ENCODE measurements at regions not wholly inside any gene's neighbourhood (a gene's known extent, or its start where the extent isn't known, plus 50 kb on each side); places are given as distances from the start of the nearest gene placed in this dataset.

DNA sequence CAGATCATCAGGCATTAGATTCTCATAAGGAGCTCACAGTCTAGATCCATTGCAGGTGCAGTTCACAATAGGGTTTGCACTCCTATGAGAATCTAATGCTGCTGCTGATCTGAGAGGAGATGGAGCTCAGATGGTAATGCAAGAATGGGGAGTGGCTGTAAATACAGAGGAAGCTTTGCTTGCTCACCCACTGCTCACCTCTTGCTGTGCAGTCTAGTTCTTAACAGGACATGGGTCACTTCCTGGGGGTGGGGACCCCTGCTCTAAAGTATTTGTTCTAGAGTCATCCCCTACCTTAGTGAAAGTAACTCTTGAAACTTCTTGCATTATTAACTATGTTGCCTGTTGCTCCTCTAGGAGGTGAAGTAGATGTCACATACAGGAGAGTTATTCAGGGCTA, 171.3 kb upstream of the PARD3B start:
- Mint-ChIP-seq H3K27me3 (ENCODE audit: low read depth, unreplicated experiment) (no peaks in the 10 kb centered on the region), H3K36me3 (ENCODE audit: low read depth, unreplicated experiment) (no peaks in the 10 kb centered on the region), H3K27ac (ENCODE audit: unreplicated experiment) (no peak overlapping the region), H3K4me3 (ENCODE audit: unreplicated experiment) (no peak overlapping the region), H3K9me3 (ENCODE audit: unreplicated experiment) (no peaks in the 10 kb centered on the region), H3K4me1 (ENCODE audit: low read depth, unreplicated experiment) (no peaks in the 10 kb centered on the region)
- no peak overlapping the region for H2AFZ ChIP-seq (ENCODE audit: low read depth, low read length)
- no peak for TF ChIP-seq EZH2 (IDR thresholded peaks at IDR 0.05; ENCODE audit: insufficient read depth, low read length)
- TF ChIP-seq, protein P1, sequence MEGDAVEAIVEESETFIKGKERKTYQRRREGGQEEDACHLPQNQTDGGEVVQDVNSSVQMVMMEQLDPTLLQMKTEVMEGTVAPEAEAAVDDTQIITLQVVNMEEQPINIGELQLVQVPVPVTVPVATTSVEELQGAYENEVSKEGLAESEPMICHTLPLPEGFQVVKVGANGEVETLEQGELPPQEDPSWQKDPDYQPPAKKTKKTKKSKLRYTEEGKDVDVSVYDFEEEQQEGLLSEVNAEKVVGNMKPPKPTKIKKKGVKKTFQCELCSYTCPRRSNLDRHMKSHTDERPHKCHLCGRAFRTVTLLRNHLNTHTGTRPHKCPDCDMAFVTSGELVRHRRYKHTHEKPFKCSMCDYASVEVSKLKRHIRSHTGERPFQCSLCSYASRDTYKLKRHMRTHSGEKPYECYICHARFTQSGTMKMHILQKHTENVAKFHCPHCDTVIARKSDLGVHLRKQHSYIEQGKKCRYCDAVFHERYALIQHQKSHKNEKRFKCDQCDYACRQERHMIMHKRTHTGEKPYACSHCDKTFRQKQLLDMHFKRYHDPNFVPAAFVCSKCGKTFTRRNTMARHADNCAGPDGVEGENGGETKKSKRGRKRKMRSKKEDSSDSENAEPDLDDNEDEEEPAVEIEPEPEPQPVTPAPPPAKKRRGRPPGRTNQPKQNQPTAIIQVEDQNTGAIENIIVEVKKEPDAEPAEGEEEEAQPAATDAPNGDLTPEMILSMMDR (IDR thresholded peaks at IDR 0.05; ENCODE audit: insufficient read depth, low read depth, low read length), result no peak
- H3K4me1 ChIP-seq (ENCODE audit: insufficient read depth, low read length), result no peaks in the 10 kb centered on the region
- no peaks in the 10 kb centered on the region for H3K9me3 ChIP-seq (ENCODE audit: insufficient read depth, low read depth, low read length)
- no peaks in the 10 kb centered on the region for H4K20me1 ChIP-seq (ENCODE audit: insufficient read depth, low read length)
- no peaks in the 10 kb centered on the region for H3K36me3 ChIP-seq (ENCODE audit: insufficient read depth, low read length)
- H3K9ac ChIP-seq (ENCODE audit: low read length), result no peak overlapping the region
- no peak overlapping the region for H3K4me2 ChIP-seq (ENCODE audit: low read length)
- FAIRE-seq (no peak), DNase-seq (ENCODE audit: low read depth) (no peak)
- no peak overlapping the region for H3K27ac ChIP-seq (ENCODE audit: low read depth, low read length)
- H3K79me2 ChIP-seq (ENCODE audit: insufficient read depth, low read length), result no peaks in the 10 kb centered on the region
- H3K27me3 ChIP-seq (ENCODE audit: insufficient read depth, low read length), result no peaks in the 10 kb centered on the region
- no peak overlapping the region for H3K4me3 ChIP-seq (ENCODE audit: insufficient read depth, low read depth, low read length)

DNA sequence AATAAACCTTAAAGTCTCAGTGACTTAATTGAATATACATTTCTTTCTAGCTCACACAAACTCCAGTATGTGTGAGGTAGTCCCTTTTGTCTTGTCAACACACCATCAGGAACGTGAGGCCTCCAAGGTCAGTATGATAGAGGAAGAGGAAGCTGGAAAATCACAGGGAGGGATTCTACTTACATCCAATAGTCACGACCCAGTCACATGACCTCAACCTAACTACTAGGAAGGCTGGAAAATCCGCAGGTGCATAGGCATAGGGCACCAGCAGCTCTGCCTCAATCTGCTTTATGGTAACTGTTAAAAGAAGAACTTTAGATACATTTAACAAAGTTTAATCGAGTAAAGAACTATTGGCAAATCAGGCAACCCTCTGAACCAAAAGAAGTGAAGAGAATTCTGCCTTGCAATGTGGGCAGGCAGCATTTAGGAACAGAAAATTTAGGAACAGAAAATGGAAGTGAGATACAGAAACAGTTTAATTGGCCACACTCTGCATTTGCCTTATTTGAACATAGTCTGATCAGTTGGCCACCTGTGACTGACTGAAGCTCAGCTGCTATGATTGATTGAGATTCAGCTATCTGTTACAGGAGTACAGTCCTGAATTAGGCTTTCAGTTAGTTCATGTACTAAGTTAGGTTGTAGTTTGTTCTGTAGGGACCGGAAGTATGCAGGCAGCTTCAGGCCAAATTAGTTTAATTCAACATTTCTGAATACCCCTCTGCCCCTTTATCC, 165.0 kb upstream of the PARD3B start:
- no peaks in the 10 kb centered on the region for H3K27me3 Mint-ChIP-seq (ENCODE audit: low read depth, unreplicated experiment)
- H3K36me3 ChIP-seq (ENCODE audit: insufficient read depth, low read length), result no peaks in the 10 kb centered on the region
- no peak for FAIRE-seq

DNA sequence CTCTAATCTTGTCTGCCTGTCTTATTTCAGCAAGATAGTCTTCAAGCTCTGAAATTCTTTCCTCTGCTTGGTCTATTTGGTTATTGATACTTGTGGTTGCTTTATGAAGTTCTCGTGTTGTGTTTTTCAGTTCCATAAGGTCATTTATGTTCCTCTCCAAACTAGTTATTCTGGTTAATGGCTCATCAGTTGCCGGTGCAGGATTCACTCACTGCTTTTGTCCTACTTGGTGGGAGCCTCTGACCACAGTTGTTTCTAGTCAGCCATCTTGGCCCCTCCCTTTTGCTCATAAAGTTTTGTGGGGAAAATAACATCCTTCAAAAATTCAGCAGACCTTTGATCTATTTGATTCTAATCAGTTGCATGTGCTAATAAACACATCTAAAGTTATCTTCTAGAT, 158.6 kb upstream of the PARD3B start:
- H3K4me2 ChIP-seq (ENCODE audit: low read length), result no peak overlapping the region
- Mint-ChIP-seq H3K36me3 (ENCODE audit: low read depth, unreplicated experiment) (no peaks in the 10 kb centered on the region), H3K9me3 (ENCODE audit: unreplicated experiment) (peaks cover 4% of the 10 kb centered on the region), H3K27ac (ENCODE audit: unreplicated experiment) (no peak overlapping the region), H3K4me1 (ENCODE audit: low read depth, unreplicated experiment) (no peaks in the 10 kb centered on the region), H3K4me3 (ENCODE audit: unreplicated experiment) (no peak overlapping the region), H3K27me3 (ENCODE audit: low read depth, unreplicated experiment) (no peaks in the 10 kb centered on the region)
- no peaks in the 10 kb centered on the region for H3K36me3 ChIP-seq (ENCODE audit: insufficient read depth, low read length)
- DNase-seq (ENCODE audit: low read depth), result no peak
- no peak overlapping the region for H3K27ac ChIP-seq (ENCODE audit: low read depth, low read length)
- H3K9me3 ChIP-seq (ENCODE audit: insufficient read depth, low read depth, low read length), result no peaks in the 10 kb centered on the region
- no peaks in the 10 kb centered on the region for H4K20me1 ChIP-seq (ENCODE audit: insufficient read depth, low read length)
- H3K4me3 ChIP-seq (ENCODE audit: insufficient read depth, low read depth, low read length), result no peak overlapping the region
- no peaks in the 10 kb centered on the region for H3K79me2 ChIP-seq (ENCODE audit: insufficient read depth, low read length)
- TF ChIP-seq, protein P1 (IDR thresholded peaks at IDR 0.05; ENCODE audit: insufficient read depth, low read depth, low read length), result no peak
- TF ChIP-seq EZH2 (IDR thresholded peaks at IDR 0.05; ENCODE audit: insufficient read depth, low read length), result no peak
- no peak overlapping the region for H3K9ac ChIP-seq (ENCODE audit: low read length)
- no peak for FAIRE-seq
- no peak overlapping the region for H2AFZ ChIP-seq (ENCODE audit: low read depth, low read length)
- H3K4me1 ChIP-seq (ENCODE audit: insufficient read depth, low read length), result no peaks in the 10 kb centered on the region
- no peaks in the 10 kb centered on the region for H3K27me3 ChIP-seq (ENCODE audit: insufficient read depth, low read length)

More for the DNA sequence above, 165.0 kb upstream of the PARD3B start:
- Histone ChIP-seq H3K4me2 (ENCODE audit: low read length) (no peak overlapping the region), H3K9me3 (ENCODE audit: insufficient read depth, low read depth, low read length) (no peaks in the 10 kb centered on the region), H3K4me3 (ENCODE audit: insufficient read depth, low read depth, low read length) (no peak overlapping the region), H3K27me3 (ENCODE audit: insufficient read depth, low read length) (no peaks in the 10 kb centered on the region), H3K79me2 (ENCODE audit: insufficient read depth, low read length) (no peaks in the 10 kb centered on the region), H3K4me1 (ENCODE audit: insufficient read depth, low read length) (no peaks in the 10 kb centered on the region), H3K9ac (ENCODE audit: low read length) (no peak overlapping the region), H3K27ac (ENCODE audit: low read depth, low read length) (no peak overlapping the region), H2AFZ (ENCODE audit: low read depth, low read length) (no peak overlapping the region), H4K20me1 (ENCODE audit: insufficient read depth, low read length) (no peaks in the 10 kb centered on the region)
- Mint-ChIP-seq H3K4me3 (ENCODE audit: unreplicated experiment) (no peak overlapping the region), H3K36me3 (ENCODE audit: low read depth, unreplicated experiment) (no peaks in the 10 kb centered on the region), H3K9me3 (ENCODE audit: unreplicated experiment) (peaks cover 5% of the 10 kb centered on the region), H3K4me1 (ENCODE audit: low read depth, unreplicated experiment) (no peaks in the 10 kb centered on the region), H3K27ac (ENCODE audit: unreplicated experiment) (no peak overlapping the region)
- DNase-seq (ENCODE audit: low read depth), result no peak
- TF ChIP-seq EZH2 (IDR thresholded peaks at IDR 0.05; ENCODE audit: insufficient read depth, low read length), result no peak
- TF ChIP-seq, protein P1 (IDR thresholded peaks at IDR 0.05; ENCODE audit: insufficient read depth, low read depth, low read length), result no peak
